GM23248 (cell line): ENCODE measurements at regions not wholly inside any gene's neighbourhood (a gene's known extent, or its start where the extent isn't known, plus 50 kb on each side); places are given as distances from the start of the nearest gene placed in this dataset.

Source experiments
- EZH2 ChIP-seq: fragments of 200-600 bp; sonication (generic); IDR thresholded peaks from 2 replicates; pipeline ENCODE4 v1.6.1; 2018; ENCODE audit warnings: antibody characterized with exemption, mild to moderate bottlenecking; ENCODE audit not compliant: insufficient read depth, poor library complexity, severe bottlenecking
- EZH2phosphoT487 ChIP-seq: fragments of 200-600 bp; sonication (generic); IDR thresholded peaks from 2 replicates; pipeline ENCODE4 v1.6.1; 2018; ENCODE audit warnings: antibody characterized with exemption, moderate library complexity, mild to moderate bottlenecking, low read depth; ENCODE audit not compliant: insufficient read depth

GRCh38 chr3:159260049-159260662 is 458.3 kb downstream of the MFSD1 start:
- no peak for TF ChIP-seq EZH2phosphoT487
- TF ChIP-seq EZH2 = no peak
